Testis (tissue), 2 donors: ENCODE measurements at regions not wholly inside any gene's neighbourhood (a gene's known extent, or its start where the extent isn't known, plus 50 kb on each side); places are given as distances from the start of the nearest gene placed in this dataset.

Experiments used
- DNase-seq: peaks from one replicate; pipeline ENCODE4 v3.0.0-alpha.2; 2019
- H3K27ac ChIP-seq, 2 donors: fragments of 200-600 bp; sonication (generic); one replicate each; pipeline ENCODE4 v1.5.1; 2019
- H3K27me3 ChIP-seq: fragments of 200-600 bp; sonication (generic); one replicate; pipeline ENCODE4 v1.5.1; 2019
- H3K36me3 ChIP-seq: fragments of 200-600 bp; sonication (generic); one replicate; pipeline ENCODE4 v1.5.1; 2017; ENCODE audit warnings: low read depth; ENCODE audit errors: missing control alignments
- H3K4me1 ChIP-seq: fragments of 200-600 bp; sonication (generic); one replicate; pipeline ENCODE4 v1.5.1; 2019
- H3K4me3 ChIP-seq, 2 donors: fragments of 200-600 bp; sonication (generic); one replicate each; pipeline ENCODE4 v1.5.1; 2017 to 2019
- H3K9me3 ChIP-seq: fragments of 200-600 bp; sonication (generic); one replicate; pipeline ENCODE4 v1.5.1; 2017
- POLR2A ChIP-seq: fragments of 450-650 bp; IDR thresholded peaks from one replicate; pipeline ENCODE4 v1.6.1; 2017; ENCODE audit warnings: antibody characterized with exemption, mild to moderate bottlenecking, moderate library complexity
- WGBS, 2 donors: methylation state at CpG; one replicate each; pipeline ENCODE4 v1.1.5; 2018; 5-methylcytosine and 5-hydroxymethylcytosine counted together
- intact Hi-C: fragments of 100-400 bp; cut with DNase I; formaldehyde crosslinking; loops from one replicate; pipeline ENCODE4 v1.15.1; 2023; ENCODE audit warnings: low total_unique reads
- TF ChIP-seq, protein P1 (sequence below), 3 experiments: fragments of 450-650 bp in 2 of 3; fragments of 200-600 bp in 1 of 3; sonication (generic) in 1 of 3; IDR thresholded peaks; one replicate each; pipeline ENCODE4 v1.5.1; 2016 to 2019; ENCODE audit warnings: antibody characterized with exemption in 3 of 3, mild to moderate bottlenecking in 2 of 3, moderate library complexity in 1 of 3

DNA sequence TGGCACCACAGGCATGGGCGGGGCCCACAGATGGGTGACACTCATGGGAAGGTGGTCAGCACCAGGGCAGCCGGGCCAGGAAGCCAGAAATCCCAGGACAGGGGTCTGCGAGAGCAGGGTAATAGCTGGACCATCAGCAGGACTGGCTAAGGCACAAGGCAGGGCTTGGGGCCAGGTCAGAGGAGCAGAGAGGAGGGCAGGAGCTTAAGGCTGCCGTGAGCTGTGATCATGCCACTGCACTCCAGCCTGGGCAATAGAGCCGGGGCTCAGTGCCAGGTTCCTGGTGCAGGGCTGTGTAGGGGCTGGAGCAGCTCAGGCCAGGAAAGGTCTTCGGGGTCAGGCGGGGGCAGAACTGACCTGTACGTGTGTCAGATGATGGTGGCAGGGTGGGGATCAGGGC, 64.2 kb upstream of the LINGO1 start:
- Histone ChIP-seq H3K27ac (no peak overlapping the region), H3K36me3 (no peaks in the 10 kb centered on the region), H3K4me1 (peaks cover 9% of the 10 kb centered on the region), H3K27me3 (no peaks in the 10 kb centered on the region), H3K4me3 (no peak overlapping the region), H3K9me3 (no peaks in the 10 kb centered on the region)
- TF ChIP-seq POLR2A = no peak
- TF ChIP-seq, protein P1, sequence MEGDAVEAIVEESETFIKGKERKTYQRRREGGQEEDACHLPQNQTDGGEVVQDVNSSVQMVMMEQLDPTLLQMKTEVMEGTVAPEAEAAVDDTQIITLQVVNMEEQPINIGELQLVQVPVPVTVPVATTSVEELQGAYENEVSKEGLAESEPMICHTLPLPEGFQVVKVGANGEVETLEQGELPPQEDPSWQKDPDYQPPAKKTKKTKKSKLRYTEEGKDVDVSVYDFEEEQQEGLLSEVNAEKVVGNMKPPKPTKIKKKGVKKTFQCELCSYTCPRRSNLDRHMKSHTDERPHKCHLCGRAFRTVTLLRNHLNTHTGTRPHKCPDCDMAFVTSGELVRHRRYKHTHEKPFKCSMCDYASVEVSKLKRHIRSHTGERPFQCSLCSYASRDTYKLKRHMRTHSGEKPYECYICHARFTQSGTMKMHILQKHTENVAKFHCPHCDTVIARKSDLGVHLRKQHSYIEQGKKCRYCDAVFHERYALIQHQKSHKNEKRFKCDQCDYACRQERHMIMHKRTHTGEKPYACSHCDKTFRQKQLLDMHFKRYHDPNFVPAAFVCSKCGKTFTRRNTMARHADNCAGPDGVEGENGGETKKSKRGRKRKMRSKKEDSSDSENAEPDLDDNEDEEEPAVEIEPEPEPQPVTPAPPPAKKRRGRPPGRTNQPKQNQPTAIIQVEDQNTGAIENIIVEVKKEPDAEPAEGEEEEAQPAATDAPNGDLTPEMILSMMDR (IDR thresholded peaks at IDR 0.05) = no peak
- intact Hi-C loops = no loop called here
- WGBS, 2 donors = 83 to 85% methylated on average over 5 to 8 of the region's 8 CpGs
- peak; percentile 25 for DNase-seq

DNA sequence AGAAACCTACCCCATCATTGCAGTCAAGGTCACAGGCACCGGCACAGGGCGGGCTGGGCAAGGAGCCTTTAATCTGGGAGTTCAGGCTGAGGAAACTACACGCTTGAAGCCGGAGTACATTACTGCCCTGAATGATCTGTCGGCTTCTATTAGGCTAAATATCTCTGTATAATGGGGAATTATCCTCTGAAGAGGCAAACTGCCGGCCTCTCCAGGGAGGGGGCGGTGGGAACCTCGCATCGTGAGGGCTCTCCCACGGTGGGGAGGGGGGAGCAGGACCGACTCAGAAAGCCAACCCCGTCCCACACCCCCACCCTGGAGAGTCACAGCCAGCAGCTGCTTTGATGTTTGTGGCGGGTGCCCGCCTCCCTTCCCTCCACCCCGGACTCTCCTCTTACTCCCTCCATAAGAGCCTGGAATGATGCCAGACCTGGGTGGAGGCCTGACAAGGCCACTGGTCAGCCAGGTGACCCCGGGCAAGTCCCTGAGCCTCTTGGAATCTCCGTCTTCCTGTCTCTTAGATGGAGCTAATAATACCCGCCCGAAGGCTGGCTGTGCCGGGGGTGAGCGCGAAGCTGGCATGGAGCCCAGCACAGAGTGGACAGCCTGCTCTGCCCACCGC, 63.4 kb upstream of the LINGO1 start:
- H3K9me3 ChIP-seq = no peaks in the 10 kb centered on the region
- intact Hi-C loops = no loop called here
- TF ChIP-seq POLR2A = no peak
- TF ChIP-seq, protein P1 (IDR thresholded peaks at IDR 0.05) = no peak
- 15 to 43% methylated on average over 16 to 23 of the region's 23 CpGs for WGBS, 2 donors
- H3K4me1 ChIP-seq = peaks cover 9% of the 10 kb centered on the region
- H3K27ac ChIP-seq = no peak overlapping the region
- peak; percentile 45 for DNase-seq
- H3K4me3 ChIP-seq = no peak overlapping the region
- H3K36me3 ChIP-seq = no peaks in the 10 kb centered on the region
- no peaks in the 10 kb centered on the region for H3K27me3 ChIP-seq

DNA sequence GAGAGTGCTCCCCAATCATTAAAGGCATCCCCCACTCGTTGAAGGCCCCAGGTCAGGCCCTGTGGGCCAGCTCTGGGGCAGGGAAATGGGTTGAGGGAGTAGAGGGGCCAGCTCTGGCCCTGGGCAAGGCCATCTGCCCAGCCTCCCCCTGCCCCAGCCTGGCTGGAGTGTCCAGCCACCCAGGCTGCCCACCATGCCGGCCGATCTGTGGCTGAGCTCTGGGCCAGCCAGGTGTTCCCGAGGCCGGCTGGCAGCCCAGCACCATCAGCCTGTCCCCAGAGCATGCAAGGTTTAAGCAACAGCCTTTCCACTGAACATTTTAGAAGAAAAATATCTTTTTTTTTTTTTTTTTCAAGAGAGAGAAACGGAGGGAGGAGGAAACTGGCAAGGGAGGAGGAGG, 62.8 kb upstream of the LINGO1 start:
- H3K27ac ChIP-seq = no peak overlapping the region
- H3K4me1 ChIP-seq = peaks cover 9% of the 10 kb centered on the region
- no peak for DNase-seq
- WGBS, 2 donors = 42 to 48% methylated on average over 4 to 6 of the region's 6 CpGs
- H3K36me3 ChIP-seq = no peaks in the 10 kb centered on the region
- TF ChIP-seq POLR2A = no peak
- TF ChIP-seq, protein P1 (IDR thresholded peaks at IDR 0.05) = no peak
- intact Hi-C loops = no loop called here
- no peaks in the 10 kb centered on the region for H3K27me3 ChIP-seq
- no peaks in the 10 kb centered on the region for H3K9me3 ChIP-seq
- no peak overlapping the region for H3K4me3 ChIP-seq

DNA sequence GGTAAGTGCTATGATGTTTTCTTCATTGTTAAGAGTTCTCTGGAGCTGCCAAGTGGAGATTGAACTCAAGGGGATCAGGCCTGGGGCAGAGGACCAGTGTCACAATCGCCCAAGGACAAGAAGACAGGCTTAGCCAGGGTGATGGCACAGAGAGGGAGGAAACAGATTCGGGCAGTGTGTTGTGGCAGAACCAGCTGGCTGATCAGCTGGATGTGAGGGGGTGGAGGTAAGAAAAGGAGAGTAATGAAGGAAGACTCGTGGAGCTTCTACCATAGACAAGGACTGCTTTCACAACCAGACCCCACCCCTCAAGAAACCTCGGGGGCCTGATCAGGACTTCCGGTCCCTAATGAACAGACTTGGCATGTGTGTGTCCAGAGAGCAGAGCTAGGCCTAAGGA, 60.9 kb upstream of the LINGO1 start:
- Histone ChIP-seq H3K4me1 (peaks cover 9% of the 10 kb centered on the region), H3K4me3 (no peak overlapping the region), H3K9me3 (no peaks in the 10 kb centered on the region), H3K27me3 (no peaks in the 10 kb centered on the region), H3K36me3 (no peaks in the 10 kb centered on the region), H3K27ac (no peak overlapping the region)
- no peak for DNase-seq
- WGBS, 2 donors = 79 to 89% methylated on average over 5 of the region's 5 CpGs
- intact Hi-C loops = no loop called here
- TF ChIP-seq POLR2A = no peak

DNA sequence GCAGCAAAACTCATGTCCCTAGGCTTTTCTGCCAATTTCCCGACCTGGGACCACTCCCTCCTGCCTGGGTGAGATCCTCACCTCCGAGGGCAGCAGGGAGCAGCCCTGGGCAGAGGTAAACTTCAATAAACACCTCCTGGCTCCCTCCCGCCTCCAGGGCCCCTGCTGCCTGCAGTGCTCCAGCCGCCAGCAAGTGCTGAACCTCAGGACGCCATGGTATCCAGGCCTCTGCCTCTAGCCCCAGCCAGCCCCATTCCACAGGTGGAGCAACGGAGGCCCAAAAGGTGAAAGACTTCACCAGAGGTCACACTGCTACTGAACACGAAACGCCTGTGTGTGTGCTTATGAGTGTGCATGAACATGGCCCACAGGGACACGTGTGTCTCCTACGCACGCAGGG, 59.9 kb upstream of the LINGO1 start:
- no peak for TF ChIP-seq POLR2A
- TF ChIP-seq, protein P1 (IDR thresholded peaks at IDR 0.05) = no peak
- no peak overlapping the region for H3K27ac ChIP-seq
- intact Hi-C loops = no loop called here
- no peaks in the 10 kb centered on the region for H3K9me3 ChIP-seq
- DNase-seq = no peak
- H3K4me3 ChIP-seq = no peak overlapping the region
- H3K36me3 ChIP-seq = no peaks in the 10 kb centered on the region
- H3K27me3 ChIP-seq = no peaks in the 10 kb centered on the region
- peaks cover 9% of the 10 kb centered on the region for H3K4me1 ChIP-seq
- WGBS, 2 donors = 79 to 85% methylated on average over 9 to 11 of the region's 11 CpGs
